Small intestine (tissue), 7 donors: ENCODE measurements at regions not wholly inside any gene's neighbourhood (a gene's known extent, or its start where the extent isn't known, plus 50 kb on each side); places are given as distances from the start of the nearest gene placed in this dataset.

Experiments used
- DNase-seq, 2 donors: peaks; one replicate each; pipeline versions ENCODE4 v3.0.0 to v3.0.0-alpha.2; 2013
- FAIRE-seq: peaks from 2 replicates; lab custom pipeline; 2012; peaks lifted over from hg19 to GRCh38; lab: Jason Lieb, UNC
- H3K27ac ChIP-seq, 3 donors: one replicate each; pipeline ENCODE4 v1.5.1; 2013; ENCODE audit warnings: low read length in 2 of 3, mild to moderate bottlenecking in 2 of 3, control low read depth in 1 of 3, inconsistent platforms in 1 of 3, low read depth in 1 of 3, moderate library complexity in 1 of 3
- H3K27me3 ChIP-seq, 3 donors: one replicate each; pipeline ENCODE4 v1.6.1; 2013; ENCODE audit warnings: low read length in 3 of 3, inconsistent platforms in 1 of 3; ENCODE audit not compliant: control insufficient read depth in 3 of 3, insufficient read depth in 3 of 3
- H3K36me3 ChIP-seq, 3 donors: one replicate each; pipeline ENCODE4 v1.6.1; 2013; ENCODE audit warnings: low read length in 3 of 3, inconsistent platforms in 1 of 3, low read depth in 1 of 3, mild to moderate bottlenecking in 1 of 3, moderate library complexity in 1 of 3; ENCODE audit not compliant: control insufficient read depth in 3 of 3, insufficient read depth in 2 of 3
- H3K4me1 ChIP-seq, 3 donors: one replicate each; pipeline ENCODE4 v1.6.1; 2013; ENCODE audit warnings: low read length in 2 of 3, inconsistent platforms in 1 of 3, low read depth in 1 of 3, mild to moderate bottlenecking in 1 of 3, moderate library complexity in 1 of 3; ENCODE audit not compliant: control insufficient read depth in 3 of 3, insufficient read depth in 2 of 3
- H3K4me3 ChIP-seq, 3 donors: one replicate each; pipeline ENCODE4 v1.5.1; 2013; ENCODE audit warnings: low read length in 3 of 3, control low read depth in 1 of 3, inconsistent platforms in 1 of 3, low read depth in 1 of 3, mild to moderate bottlenecking in 1 of 3, moderate library complexity in 1 of 3
- H3K9me3 ChIP-seq, 2 donors: one replicate each; pipeline ENCODE4 v1.6.1; 2013; ENCODE audit warnings: low read depth in 1 of 2, low read length in 1 of 2; ENCODE audit not compliant: control insufficient read depth in 2 of 2, insufficient read depth in 1 of 2
- WGBS, 3 donors: extraction: QIAGEN DNeasy Blood & Tissue Kit; methylation state at CpG; one replicate each; pipeline ENCODE4 v1.1.7; 2013; 5-methylcytosine and 5-hydroxymethylcytosine counted together
- donor health status: healthy with polysubstance abuse.
- donor health status: control.
- donor health status: control.
- donor health status: Bipolar disorder and iron deficiency.
- donor health status: healthy.

GRCh38 chr2:226491112-226491511 lies 308.5 kb downstream of the IRS1 start:
- no peak for FAIRE-seq
- no peaks in the 10 kb centered on the region for H3K4me1 ChIP-seq
- DNase-seq = no peak
- H3K27ac ChIP-seq = no peak overlapping the region
- WGBS, 3 donors = 75 to 92% (median 91%) methylated on average over 1 of the region's 1 CpG
- no peaks in the 10 kb centered on the region for H3K9me3 ChIP-seq
- no peaks in the 10 kb centered on the region for H3K36me3 ChIP-seq
- no peak overlapping the region for H3K4me3 ChIP-seq
- peaks cover 0 to 3% (median 0%) of the 10 kb centered on the region in 3 donors for H3K27me3 ChIP-seq

GRCh38 chr2:226489775-226490541 lies 309.7 kb downstream of the IRS1 start:
- no peak for FAIRE-seq
- no peak for DNase-seq
- Histone ChIP-seq H3K4me1 (no peaks in the 10 kb centered on the region), H3K27ac (no peak overlapping the region), H3K36me3 (no peaks in the 10 kb centered on the region), H3K9me3 (no peaks in the 10 kb centered on the region), H3K27me3 (peaks cover 0 to 3% (median 0%) of the 10 kb centered on the region in 3 donors), H3K4me3 (no peak overlapping the region)
- WGBS, 3 donors = 80 to 92% (median 82%) methylated on average over 10 of the region's 10 CpGs

- DNase-seq (no peak), FAIRE-seq (no peak)
- Histone ChIP-seq H3K27ac (no peak overlapping the region), H3K27me3 (peaks cover 0 to 3% (median 0%) of the 10 kb centered on the region in 3 donors), H3K4me1 (no peaks in the 10 kb centered on the region), H3K36me3 (no peaks in the 10 kb centered on the region), H3K9me3 (no peaks in the 10 kb centered on the region), H3K4me3 (no peak overlapping the region)
Observed at GRCh38 chr2:226488034-226488433, 311.6 kb downstream of the IRS1 start.

- DNase-seq (no peak), FAIRE-seq (no peak)
- Histone ChIP-seq H3K9me3 (no peaks in the 10 kb centered on the region), H3K27ac (no peak overlapping the region), H3K4me1 (no peaks in the 10 kb centered on the region), H3K36me3 (no peaks in the 10 kb centered on the region), H3K27me3 (peaks cover 0 to 3% (median 0%) of the 10 kb centered on the region in 3 donors), H3K4me3 (no peak overlapping the region)
- WGBS, 3 donors = 91 to 96% (median 94%) methylated on average over 3 of the region's 3 CpGs
Observed at GRCh38 chr2:226487573-226487972, 312.0 kb downstream of the IRS1 start.

DNA sequence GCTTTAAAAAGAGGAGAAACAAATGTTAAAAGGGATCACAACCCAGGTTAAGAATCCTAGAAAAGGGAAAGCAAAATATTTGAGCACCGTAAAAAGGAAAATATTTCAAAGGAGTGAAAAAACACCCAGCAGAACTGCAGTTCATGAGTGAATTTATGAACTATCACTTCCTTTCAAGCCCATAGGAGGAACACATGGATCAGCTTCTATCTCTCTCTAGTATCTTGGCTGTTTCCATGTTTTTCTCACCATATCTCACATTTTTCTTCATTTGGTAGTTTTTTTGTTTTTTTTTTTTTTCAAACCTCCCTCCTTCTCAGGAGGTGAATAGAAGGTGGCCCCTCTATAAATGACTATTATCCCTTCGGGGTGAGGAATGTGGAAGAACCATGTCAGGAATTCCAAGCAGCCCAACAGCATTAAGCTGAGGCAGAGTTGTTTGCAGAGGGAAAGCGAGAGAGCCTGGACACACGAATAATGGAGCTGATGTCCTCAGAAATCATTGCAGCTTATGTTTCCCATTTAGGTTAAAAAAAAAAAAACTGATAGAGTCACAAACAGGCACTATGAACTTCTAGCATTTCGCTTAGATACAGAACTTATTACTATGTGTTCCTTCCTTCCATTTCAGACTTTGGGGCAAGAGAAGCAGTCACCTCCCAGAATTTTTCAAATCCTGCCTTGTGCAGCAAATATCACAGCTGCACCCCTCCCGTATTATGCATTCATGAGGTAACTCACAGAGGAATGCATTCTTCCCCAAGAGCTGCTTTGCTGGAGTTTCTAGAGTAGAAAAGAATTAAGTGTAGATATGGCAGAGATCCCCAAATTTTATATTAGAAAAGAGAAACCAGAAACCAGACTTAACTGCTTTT lies 315.6 kb downstream of the IRS1 start:
- Histone ChIP-seq H3K36me3 (no peaks in the 10 kb centered on the region), H3K9me3 (no peaks in the 10 kb centered on the region), H3K27me3 (peaks cover 0 to 3% (median 0%) of the 10 kb centered on the region in 3 donors), H3K4me1 (no peaks in the 10 kb centered on the region), H3K4me3 (no peak overlapping the region), H3K27ac (no peak overlapping the region)
- no peak for DNase-seq
- no peak for FAIRE-seq
- WGBS, 3 donors = 61 to 83% (median 66%) methylated on average over 6 of the region's 6 CpGs

DNA sequence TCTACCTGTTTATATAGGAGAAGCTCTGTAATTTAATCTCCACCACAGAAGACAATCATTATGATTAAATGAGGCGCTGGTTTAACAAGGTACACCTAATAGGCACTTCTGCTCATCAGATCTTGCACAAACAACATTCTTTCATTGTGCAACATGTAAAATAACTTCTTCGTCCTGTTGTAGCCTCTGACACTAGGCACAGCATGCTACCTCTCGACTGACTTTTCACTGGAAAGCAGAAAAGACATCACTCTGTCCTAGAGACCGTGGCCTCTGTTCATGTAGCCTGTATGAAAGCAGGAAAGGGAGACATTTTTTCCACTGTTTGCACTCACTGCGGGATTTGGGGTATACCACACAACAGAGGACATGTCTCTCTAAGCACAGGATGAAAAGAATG lies 316.5 kb downstream of the IRS1 start:
- Histone ChIP-seq H3K27me3 (no peaks in the 10 kb centered on the region), H3K36me3 (no peaks in the 10 kb centered on the region), H3K4me1 (peaks cover 0 to 6% (median 0%) of the 10 kb centered on the region in 3 donors), H3K9me3 (no peaks in the 10 kb centered on the region), H3K27ac (no peak overlapping the region), H3K4me3 (no peak overlapping the region)
- DNase-seq (no peak), FAIRE-seq (no peak)
- WGBS, 3 donors = 76 to 88% (median 79%) methylated on average over 5 of the region's 5 CpGs

- H3K27ac ChIP-seq = peak overlapping the region in 2 of 3 donors; percentile 22 to 38
- peaks cover 0 to 5% of the 10 kb centered on the region in 2 donors for H3K9me3 ChIP-seq
- FAIRE-seq (no peak), DNase-seq (peak; percentile 79 to 88)
- H3K4me1 ChIP-seq = peaks cover 0 to 7% (median 0%) of the 10 kb centered on the region in 3 donors
- H3K36me3 ChIP-seq = no peaks in the 10 kb centered on the region
- no peaks in the 10 kb centered on the region for H3K27me3 ChIP-seq
- no peak overlapping the region for H3K4me3 ChIP-seq
- 60 to 72% (median 67%) methylated on average over 8 of the region's 8 CpGs for WGBS, 3 donors
Observed at GRCh38 chr2:226478109-226478809, 321.4 kb downstream of the IRS1 start.
